Esophagus squamous epithelium (tissue), 5 donors: ENCODE measurements at regions not wholly inside any gene's neighbourhood (a gene's known extent, or its start where the extent isn't known, plus 50 kb on each side); places are given as distances from the start of the nearest gene placed in this dataset.

Experiments
- DNase-seq: peaks from one replicate; lab custom pipeline; 2025; lab: John Stamatoyannopoulos, UW
- H3K27ac ChIP-seq, 4 donors: fragments of 200-600 bp; sonication (generic); one replicate each; pipeline ENCODE4 v1.5.1; 2016 to 2019; ENCODE audit warnings: mild to moderate bottlenecking in 1 of 4
- H3K27me3 ChIP-seq, 4 donors: fragments of 200-600 bp; sonication (generic); 1 replicate in 3 of 4; 2 replicates in 1 of 4; pipeline versions ENCODE4 v1.5.1 to v1.6.0; 2017 to 2021; ENCODE audit warnings: antibody characterized with exemption in 1 of 4
- H3K36me3 ChIP-seq, 3 donors: fragments of 200-600 bp; sonication (generic); one replicate each; pipeline ENCODE4 v1.5.1; 2016 to 2019
- H3K4me1 ChIP-seq, 3 donors: fragments of 200-600 bp; sonication (generic); one replicate each; pipeline ENCODE4 v1.5.1; 2017 to 2019
- H3K4me3 ChIP-seq, 4 donors: fragments of 200-600 bp; sonication (generic); 1 replicate in 3 of 4; 2 replicates in 1 of 4; pipeline ENCODE4 v1.5.1; 2016 to 2019; ENCODE audit warnings: mild to moderate bottlenecking in 2 of 4, moderate library complexity in 1 of 4
- H3K9me3 ChIP-seq, 3 donors: fragments of 200-600 bp; sonication (generic); one replicate each; pipeline ENCODE4 v1.5.1; 2016 to 2019
- CTCF ChIP-seq, 6 experiments: fragments of 450-650 bp in 4 of 6; fragments of 200-600 bp in 2 of 6; sonication (generic) in 2 of 6; IDR thresholded peaks; one replicate each; pipeline ENCODE4 v1.5.1; 2016 to 2019; ENCODE audit warnings: antibody characterized with exemption in 6 of 6, mild to moderate bottlenecking in 4 of 6, moderate library complexity in 4 of 6
- POLR2A ChIP-seq, 4 donors: fragments of 450-650 bp; IDR thresholded peaks; one replicate each; pipeline ENCODE4 v1.6.1; 2017; ENCODE audit warnings: antibody characterized with exemption in 4 of 4, mild to moderate bottlenecking in 4 of 4, moderate library complexity in 3 of 4
- WGBS, 2 donors: methylation state at CpG; one replicate each; pipeline ENCODE4 v1.1.5; 2018; 5-methylcytosine and 5-hydroxymethylcytosine counted together
- intact Hi-C: fragments of 100-400 bp; cut with DNase I; formaldehyde crosslinking; loops from one replicate; pipeline ENCODE4 v1.15.0; 2022
- donor health status: DM: yes; HTN: yes; CAD: no.

DNA sequence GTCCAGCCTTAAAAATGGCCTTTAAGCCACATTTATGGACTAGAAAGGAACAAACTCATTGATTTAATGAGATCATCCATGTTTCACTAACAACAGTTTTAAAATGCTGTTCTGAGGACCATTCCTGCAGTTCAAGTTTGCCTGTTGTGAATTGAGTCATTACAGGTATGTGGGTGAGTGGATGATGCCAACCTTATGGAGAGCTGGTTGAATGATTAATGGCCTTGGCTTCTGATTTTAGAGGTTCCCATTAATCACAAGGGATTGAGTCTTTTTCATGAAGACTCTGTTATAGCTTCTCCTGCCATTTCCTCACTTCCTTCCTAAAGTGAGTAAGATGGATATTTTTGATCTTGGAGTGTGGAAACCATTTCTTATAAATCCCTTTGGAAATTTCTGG is 459.8 kb upstream of the SLC14A2 start:
- H3K4me3 ChIP-seq: no peak overlapping the region
- H3K36me3 ChIP-seq: no peaks in the 10 kb centered on the region
- no peaks in the 10 kb centered on the region for H3K27me3 ChIP-seq
- H3K4me1 ChIP-seq: peaks cover 0 to 5% (median 0%) of the 10 kb centered on the region in 3 donors
- H3K9me3 ChIP-seq: no peaks in the 10 kb centered on the region
- TF ChIP-seq CTCF (IDR thresholded peaks at IDR 0.05) (no peak), POLR2A (IDR thresholded peaks at IDR 0.05) (no peak)
- no peak for DNase-seq
- no peak overlapping the region for H3K27ac ChIP-seq
- intact Hi-C loops: no loop called here

DNA sequence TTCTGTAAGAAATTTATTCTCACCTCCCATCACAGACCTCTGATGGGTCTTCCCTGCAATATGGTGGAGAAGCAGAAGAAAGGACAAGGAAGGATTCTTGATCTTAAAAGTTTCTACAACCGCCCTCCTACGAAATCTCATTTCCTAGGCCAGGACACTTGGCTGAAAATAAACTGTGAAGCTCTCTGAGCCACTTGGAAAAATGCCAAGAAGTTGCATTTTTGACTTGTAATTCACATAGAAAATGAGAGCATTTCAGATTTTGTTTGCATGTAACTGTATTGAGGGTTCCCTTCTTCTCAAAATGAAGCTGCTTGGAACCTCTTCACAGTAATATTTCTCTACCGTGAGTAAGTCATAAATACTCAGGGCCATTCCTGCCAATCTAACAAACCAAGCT is 458.3 kb upstream of the SLC14A2 start:
- no peak for DNase-seq
- TF ChIP-seq CTCF (IDR thresholded peaks at IDR 0.05): no peak
- TF ChIP-seq POLR2A (IDR thresholded peaks at IDR 0.05): no peak
- H3K27me3 ChIP-seq: no peaks in the 10 kb centered on the region
- 51 to 68% methylated on average over 3 of the region's 3 CpGs for WGBS, 2 donors
- no peak overlapping the region for H3K27ac ChIP-seq
- H3K36me3 ChIP-seq: no peaks in the 10 kb centered on the region
- intact Hi-C loops: no loop called here
- no peak overlapping the region for H3K4me3 ChIP-seq
- peaks cover 0 to 5% (median 0%) of the 10 kb centered on the region in 3 donors for H3K4me1 ChIP-seq
- no peaks in the 10 kb centered on the region for H3K9me3 ChIP-seq

DNA sequence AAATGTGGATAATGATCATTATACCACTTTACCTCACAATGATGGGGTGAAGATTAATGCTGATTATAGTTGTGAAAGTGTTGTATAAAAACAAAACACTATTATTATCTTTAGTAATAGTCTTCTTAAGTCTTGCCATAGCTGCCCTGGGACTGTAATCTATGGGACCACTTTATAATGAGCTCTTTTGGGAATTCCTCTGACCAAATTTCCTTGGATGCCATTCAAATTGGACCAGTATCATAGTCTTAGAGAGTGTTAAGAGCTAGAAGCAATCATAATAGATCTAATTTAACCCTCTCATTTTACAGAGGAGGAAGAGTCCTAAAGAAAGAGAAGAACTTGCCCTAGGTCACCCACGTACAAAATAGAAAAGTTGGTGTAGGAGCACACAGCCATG is 457.7 kb upstream of the SLC14A2 start:
- intact Hi-C loops: no loop called here
- 81 to 82% methylated on average over 1 of the region's 1 CpG for WGBS, 2 donors

DNA sequence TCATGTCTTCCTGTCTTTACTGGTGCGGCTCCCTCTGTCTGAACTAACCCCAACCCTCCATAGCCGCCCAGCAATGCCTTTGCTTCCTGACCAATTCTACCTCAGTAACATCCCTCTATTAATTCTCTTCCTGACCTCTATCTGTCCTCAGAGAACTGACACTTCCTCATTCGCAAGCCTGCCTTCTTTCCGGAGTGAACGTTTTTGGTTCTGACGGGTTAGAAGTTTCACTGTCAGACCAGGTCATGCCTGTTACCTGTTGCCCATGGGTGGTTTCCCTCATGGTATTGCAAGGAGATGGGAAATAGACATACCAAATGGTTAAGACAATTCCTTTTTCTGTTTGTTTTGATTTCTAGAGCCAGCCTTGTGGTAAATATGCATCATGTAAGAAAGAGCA is 453.4 kb upstream of the SLC14A2 start:
- Histone ChIP-seq H3K36me3 (no peaks in the 10 kb centered on the region), H3K9me3 (no peaks in the 10 kb centered on the region), H3K4me1 (peaks cover 0 to 12% (median 3%) of the 10 kb centered on the region in 3 donors), H3K27ac (no peak overlapping the region), H3K27me3 (no peaks in the 10 kb centered on the region), H3K4me3 (no peak overlapping the region)
- DNase-seq: no peak
- WGBS, 2 donors: 79 to 84% methylated on average over 6 of the region's 6 CpGs
- intact Hi-C loops: no loop called here
- TF ChIP-seq POLR2A (IDR thresholded peaks at IDR 0.05): no peak
- TF ChIP-seq CTCF (IDR thresholded peaks at IDR 0.05): no peak

More for the DNA sequence above, 457.7 kb upstream of the SLC14A2 start:
- H3K27me3 ChIP-seq: no peaks in the 10 kb centered on the region
- no peak overlapping the region for H3K4me3 ChIP-seq
- no peak for TF ChIP-seq POLR2A (IDR thresholded peaks at IDR 0.05)
- H3K4me1 ChIP-seq: peaks cover 0 to 5% (median 0%) of the 10 kb centered on the region in 3 donors
- H3K27ac ChIP-seq: no peak overlapping the region
- no peaks in the 10 kb centered on the region for H3K36me3 ChIP-seq
- H3K9me3 ChIP-seq: no peaks in the 10 kb centered on the region
- no peak for DNase-seq

GRCh38 chr18:45163871-45164270 is 451.4 kb upstream of the SLC14A2 start:
- TF ChIP-seq CTCF (IDR thresholded peaks at IDR 0.05) (no peak), POLR2A (IDR thresholded peaks at IDR 0.05) (no peak)
- Histone ChIP-seq H3K36me3 (no peaks in the 10 kb centered on the region), H3K27ac (no peak overlapping the region), H3K4me3 (no peak overlapping the region), H3K27me3 (no peaks in the 10 kb centered on the region), H3K4me1 (peaks cover 0 to 15% (median 3%) of the 10 kb centered on the region in 3 donors), H3K9me3 (no peaks in the 10 kb centered on the region)
- WGBS, 2 donors: 58 to 70% methylated on average over 2 of the region's 2 CpGs
- no peak for DNase-seq
- intact Hi-C loops: no loop called here

DNA sequence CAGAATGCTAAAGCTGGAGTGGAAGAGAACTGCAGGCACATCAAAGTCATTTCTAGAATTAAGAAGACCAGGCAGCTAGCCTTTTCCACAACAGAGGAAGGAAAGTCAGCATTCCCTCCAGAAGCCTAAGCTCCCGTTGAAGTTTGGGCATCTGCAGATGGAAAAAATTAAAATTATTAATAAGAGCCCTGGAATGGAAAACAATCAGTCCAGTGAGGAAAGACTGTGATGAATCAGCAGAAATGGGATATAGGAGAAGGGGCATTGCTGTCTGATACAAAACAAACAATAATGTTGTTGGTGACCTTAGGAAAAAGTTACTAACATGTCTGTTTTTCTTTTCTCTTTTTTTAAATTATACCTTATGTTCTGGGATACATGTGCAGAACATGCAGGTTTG is 450.7 kb upstream of the SLC14A2 start:
- TF ChIP-seq CTCF (IDR thresholded peaks at IDR 0.05) (no peak), POLR2A (IDR thresholded peaks at IDR 0.05) (no peak)
- Histone ChIP-seq H3K4me1 (peaks cover 0 to 21% (median 3%) of the 10 kb centered on the region in 3 donors), H3K27ac (no peak overlapping the region), H3K9me3 (no peaks in the 10 kb centered on the region), H3K4me3 (no peak overlapping the region), H3K27me3 (no peaks in the 10 kb centered on the region), H3K36me3 (no peaks in the 10 kb centered on the region)
- intact Hi-C loops: no loop called here
- DNase-seq: no peak
- WGBS, 2 donors: 45 to 50% methylated on average over 1 of the region's 1 CpG
